Calu3 (cell line): ENCODE measurements at regions not wholly inside any gene's neighbourhood (a gene's known extent, or its start where the extent isn't known, plus 50 kb on each side); places are given as distances from the start of the nearest gene placed in this dataset.

ENCODE experiments used
- BruUV-seq: library from RNA; stranded (reverse); fragments of 400-500 nt; replicated peaks from 2 replicates; lab custom pipeline; 2021; lab: Mats Ljungman, UMichigan
- CTCF ChIA-PET: fragments of 300-600 bp; sonication (Branson Sonifier 250); formaldehyde crosslinking; loops from one replicate; lab custom pipeline; 2022; ENCODE audit warnings: antibody characterized with exemption; lab: Charles Lee
- DNase-seq: peaks from one replicate; pipeline ENCODE4 v3.0.0; 2022
- H3K27ac Mint-ChIP-seq: one replicate; pipeline ENCODE4 v1.8.0; 2022; ENCODE audit warnings: mixed read lengths; ENCODE audit not compliant: unreplicated experiment
- H3K27me3 Mint-ChIP-seq: one replicate; pipeline ENCODE4 v1.8.0; 2022; ENCODE audit warnings: mixed read lengths; ENCODE audit not compliant: unreplicated experiment
- H3K36me3 Mint-ChIP-seq: one replicate; pipeline ENCODE4 v1.8.0; 2022; ENCODE audit warnings: mild to moderate bottlenecking, moderate library complexity, mixed read lengths; ENCODE audit not compliant: insufficient read depth, unreplicated experiment
- H3K4me1 Mint-ChIP-seq: one replicate; pipeline ENCODE4 v1.8.0; 2022; ENCODE audit warnings: mild to moderate bottlenecking, low read depth, mixed read lengths; ENCODE audit not compliant: unreplicated experiment
- H3K4me3 Mint-ChIP-seq: one replicate; pipeline ENCODE4 v1.8.0; 2022; ENCODE audit warnings: mild to moderate bottlenecking, low read depth, moderate library complexity, mixed read lengths; ENCODE audit not compliant: unreplicated experiment
- H3K9me3 Mint-ChIP-seq: one replicate; pipeline ENCODE4 v1.8.0; 2022; ENCODE audit warnings: low read depth, mixed read lengths; ENCODE audit not compliant: unreplicated experiment
- intact Hi-C: fragments of 100-400 bp; cut with micrococcal nuclease; formaldehyde crosslinking; loops from one replicate; pipeline ENCODE4 v1.10.0; 2022; ENCODE audit not compliant: unreplicated experiment
- TF ChIP-seq, protein P1 (sequence below): fragments of 200-600 bp; IDR thresholded peaks from one replicate; pipeline ENCODE4 v1.8.0; 2022; ENCODE audit warnings: antibody characterized with exemption; ENCODE audit not compliant: unreplicated experiment

DNA sequence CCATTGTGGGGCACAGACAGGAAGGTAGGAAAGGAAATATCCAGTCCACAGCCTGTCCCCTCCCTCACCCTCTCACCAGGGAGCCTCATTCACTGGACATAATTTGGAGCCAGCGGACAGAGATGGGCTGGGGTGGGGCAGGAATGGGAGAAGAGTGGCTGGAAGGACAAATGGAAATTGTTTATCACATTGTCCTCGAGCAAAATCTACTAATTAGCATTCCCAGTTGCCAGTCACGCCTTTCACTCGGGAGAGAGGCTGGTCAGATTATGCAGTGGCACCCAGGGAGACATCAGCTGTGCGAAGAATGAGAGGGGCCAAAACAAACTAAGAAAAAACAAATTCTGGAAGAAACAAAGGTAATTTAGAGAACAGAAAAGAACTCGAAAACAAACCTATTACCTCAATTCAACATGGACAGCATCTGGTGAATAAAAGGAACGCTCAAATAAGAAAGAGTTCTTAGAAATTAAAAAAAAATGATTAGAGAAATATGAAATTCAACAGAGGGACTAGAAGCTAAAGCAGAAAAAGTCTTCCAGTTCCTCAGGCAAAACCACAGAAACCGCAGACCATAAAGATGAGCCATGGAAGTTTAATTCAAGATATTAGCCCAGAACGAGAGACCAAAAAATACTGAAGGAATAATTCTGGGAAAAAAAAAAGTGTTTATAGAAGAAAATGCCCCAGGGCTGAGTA, 108.5 kb upstream of the RALGAPA2 start:
- no TSS peak for BruUV-seq
- Mint-ChIP-seq H3K27me3 (no peaks in the 10 kb centered on the region), H3K4me1 (no peaks in the 10 kb centered on the region), H3K9me3 (no peaks in the 10 kb centered on the region), H3K27ac (no peak overlapping the region), H3K36me3 (no peaks in the 10 kb centered on the region), H3K4me3 (no peak overlapping the region)
- CTCF ChIA-PET: no interaction called here
- TF ChIP-seq, protein P1, sequence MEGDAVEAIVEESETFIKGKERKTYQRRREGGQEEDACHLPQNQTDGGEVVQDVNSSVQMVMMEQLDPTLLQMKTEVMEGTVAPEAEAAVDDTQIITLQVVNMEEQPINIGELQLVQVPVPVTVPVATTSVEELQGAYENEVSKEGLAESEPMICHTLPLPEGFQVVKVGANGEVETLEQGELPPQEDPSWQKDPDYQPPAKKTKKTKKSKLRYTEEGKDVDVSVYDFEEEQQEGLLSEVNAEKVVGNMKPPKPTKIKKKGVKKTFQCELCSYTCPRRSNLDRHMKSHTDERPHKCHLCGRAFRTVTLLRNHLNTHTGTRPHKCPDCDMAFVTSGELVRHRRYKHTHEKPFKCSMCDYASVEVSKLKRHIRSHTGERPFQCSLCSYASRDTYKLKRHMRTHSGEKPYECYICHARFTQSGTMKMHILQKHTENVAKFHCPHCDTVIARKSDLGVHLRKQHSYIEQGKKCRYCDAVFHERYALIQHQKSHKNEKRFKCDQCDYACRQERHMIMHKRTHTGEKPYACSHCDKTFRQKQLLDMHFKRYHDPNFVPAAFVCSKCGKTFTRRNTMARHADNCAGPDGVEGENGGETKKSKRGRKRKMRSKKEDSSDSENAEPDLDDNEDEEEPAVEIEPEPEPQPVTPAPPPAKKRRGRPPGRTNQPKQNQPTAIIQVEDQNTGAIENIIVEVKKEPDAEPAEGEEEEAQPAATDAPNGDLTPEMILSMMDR: no peak
- no peak for DNase-seq
- intact Hi-C loops: no loop called here

DNA sequence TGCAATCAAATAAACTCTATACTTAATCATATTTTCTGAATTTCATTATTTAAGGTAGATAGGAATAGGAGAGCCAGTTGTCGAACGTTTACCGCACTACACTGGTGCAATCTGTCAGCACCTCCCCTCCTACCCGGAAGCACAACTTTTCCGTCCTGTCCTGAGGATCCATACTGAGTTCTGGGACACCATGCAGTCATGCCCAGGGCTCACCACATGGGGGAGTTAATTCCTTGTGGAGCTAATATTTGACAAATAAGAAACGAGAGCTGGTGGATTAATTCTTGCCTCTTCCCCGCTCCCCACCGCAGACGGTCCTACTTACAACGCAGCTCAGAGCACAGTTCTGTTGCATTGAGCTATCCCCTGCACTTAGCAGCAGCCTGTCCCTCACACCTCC, 107.7 kb upstream of the RALGAPA2 start:
- TF ChIP-seq, protein P1: no peak
- no peaks in the 10 kb centered on the region for H3K4me1 Mint-ChIP-seq
- no peak overlapping the region for H3K4me3 Mint-ChIP-seq
- no TSS peak for BruUV-seq
- intact Hi-C loops: no loop called here
- no peak for DNase-seq
- no peaks in the 10 kb centered on the region for H3K27me3 Mint-ChIP-seq
- no peaks in the 10 kb centered on the region for H3K36me3 Mint-ChIP-seq
- CTCF ChIA-PET: no interaction called here
- H3K9me3 Mint-ChIP-seq: no peaks in the 10 kb centered on the region
- no peak overlapping the region for H3K27ac Mint-ChIP-seq

DNA sequence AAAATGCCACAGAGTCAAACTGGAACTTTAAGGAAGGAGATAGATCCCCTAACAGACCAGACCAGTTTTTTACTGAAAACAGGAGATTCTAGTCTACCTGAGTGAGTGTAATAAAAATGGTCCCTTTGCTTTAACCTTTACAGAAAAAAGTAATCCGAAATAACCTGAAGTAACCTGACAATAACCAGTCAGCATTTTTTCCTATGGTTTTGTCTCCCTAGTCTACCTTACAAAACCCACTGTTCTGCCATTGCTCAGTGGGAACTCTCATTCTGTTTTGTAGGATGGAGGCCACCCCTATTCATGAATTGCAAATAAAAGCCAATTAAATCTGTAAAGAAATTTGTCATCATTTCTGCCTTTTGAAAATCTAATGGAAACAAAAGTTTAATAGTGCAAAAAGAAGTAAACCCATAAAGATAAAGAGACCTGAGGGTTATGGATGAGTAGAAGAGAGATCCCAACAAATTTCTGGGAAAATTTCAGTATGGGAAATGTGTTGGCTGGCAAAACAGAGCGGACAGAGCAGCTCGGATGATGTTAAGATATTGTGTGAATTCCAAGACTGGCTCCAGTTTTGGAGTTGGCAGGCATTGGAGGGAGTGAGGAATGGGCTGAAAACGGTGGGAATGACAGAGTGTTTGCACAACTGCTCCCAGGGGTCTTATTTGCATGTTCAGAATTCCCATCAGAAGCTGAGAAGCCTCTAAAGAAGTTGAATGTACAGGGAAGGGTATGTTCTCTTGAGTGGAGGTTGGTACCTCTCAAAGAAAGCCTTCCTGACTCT, 104.7 kb upstream of the RALGAPA2 start:
- DNase-seq: no peak
- TF ChIP-seq, protein P1: no peak
- CTCF ChIA-PET: no interaction called here
- no peak overlapping the region for H3K4me3 Mint-ChIP-seq
- no peaks in the 10 kb centered on the region for H3K4me1 Mint-ChIP-seq
- H3K36me3 Mint-ChIP-seq: no peaks in the 10 kb centered on the region
- intact Hi-C loops: no loop called here
- H3K9me3 Mint-ChIP-seq: no peaks in the 10 kb centered on the region
- peaks cover 4% of the 10 kb centered on the region for H3K27me3 Mint-ChIP-seq
- BruUV-seq: no TSS peak
- no peak overlapping the region for H3K27ac Mint-ChIP-seq

DNA sequence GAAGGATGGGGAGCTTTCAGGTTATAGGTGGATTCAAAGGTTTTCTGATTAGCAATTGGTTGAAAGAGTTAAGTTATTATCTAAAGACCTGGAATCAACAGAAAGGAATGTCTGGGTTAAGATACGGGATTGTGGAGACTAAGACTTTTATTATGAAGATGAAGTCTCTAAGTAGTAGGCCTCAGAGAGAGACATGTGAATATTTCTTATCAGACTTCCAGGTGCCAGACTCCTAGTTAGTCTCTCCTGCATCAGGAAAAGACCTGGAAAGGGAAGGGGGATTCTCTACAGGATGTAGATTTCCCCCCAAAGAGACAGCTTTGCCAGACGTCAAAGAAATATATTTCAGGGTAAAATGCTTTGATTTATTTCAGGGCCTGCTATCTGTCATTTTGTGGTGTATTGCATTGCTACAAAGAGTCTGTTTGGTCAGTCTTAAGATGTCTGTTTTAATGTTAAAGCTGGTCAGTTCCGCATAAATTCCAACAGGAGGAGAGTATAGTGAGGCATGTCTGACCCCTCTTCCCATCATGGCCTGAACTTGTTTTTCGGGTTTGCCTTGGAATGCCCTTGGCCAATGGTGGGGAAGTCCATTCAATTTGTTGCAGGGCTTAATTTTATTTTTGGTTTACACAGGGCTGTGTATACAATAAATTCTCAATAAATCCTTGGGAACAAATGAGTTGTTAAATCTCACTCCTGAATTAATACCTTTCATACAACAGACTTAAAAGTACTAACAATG, 103.4 kb upstream of the RALGAPA2 start:
- BruUV-seq: no TSS peak
- DNase-seq: no peak
- Mint-ChIP-seq H3K4me1 (no peaks in the 10 kb centered on the region), H3K4me3 (no peak overlapping the region), H3K36me3 (no peaks in the 10 kb centered on the region), H3K27ac (no peak overlapping the region), H3K9me3 (no peaks in the 10 kb centered on the region), H3K27me3 (peaks cover 14% of the 10 kb centered on the region)
- TF ChIP-seq, protein P1: no peak
- CTCF ChIA-PET: no interaction called here
- intact Hi-C loops: no loop called here
